Erythroblast (primary cell): ENCODE measurements at regions not wholly inside any gene's neighbourhood (a gene's known extent, or its start where the extent isn't known, plus 50 kb on each side); places are given as distances from the start of the nearest gene placed in this dataset.

Experiments used
- DNase-seq, 2 experiments: peaks; one replicate each; lab custom pipeline; 2025; lab: John Stamatoyannopoulos, UW
- GATA1 ChIP-seq: IDR thresholded peaks from 2 replicates; pipeline ENCODE4 v1.6.1; 2011; ENCODE audit warnings: low read depth, mild to moderate bottlenecking, control low read depth, low read length, moderate library complexity
- POLR2A ChIP-seq: IDR thresholded peaks from 2 replicates; pipeline ENCODE4 v1.6.1; 2011; ENCODE audit warnings: mild to moderate bottlenecking, low read length

- DNase-seq, result no peak
- TF ChIP-seq POLR2A (no peak), GATA1 (no peak)
Measured at GRCh38 chr3:147618691-147619090, 209.5 kb downstream of the ZIC1 start.

GRCh38 chr3:147619921-147620560, 210.9 kb downstream of the ZIC1 start:
- TF ChIP-seq POLR2A, result no peak
- no peak for DNase-seq

- TF ChIP-seq POLR2A, result no peak
- no peak for TF ChIP-seq GATA1
- no peak for DNase-seq
Measured at GRCh38 chr3:147620906-147621305, 211.7 kb downstream of the ZIC1 start.

GRCh38 chr3:147630921-147631415, 221.8 kb downstream of the ZIC1 start:
- DNase-seq, result no peak
- no peak for TF ChIP-seq POLR2A
- TF ChIP-seq GATA1, result no peak

- DNase-seq, result no peak
- TF ChIP-seq POLR2A (no peak), GATA1 (no peak)
Measured at GRCh38 chr3:147640781-147641180, 231.6 kb downstream of the ZIC1 start.

GRCh38 chr3:147645761-147646160, 236.6 kb downstream of the ZIC1 start:
- TF ChIP-seq POLR2A (no peak), GATA1 (no peak)
- DNase-seq, result no peak

- DNase-seq, result no peak
Measured at GRCh38 chr3:147649475-147649874, 240.3 kb downstream of the ZIC1 start.

GRCh38 chr3:147651107-147651778, 242.1 kb downstream of the ZIC1 start:
- peak in 1 of 2 experiments; percentile 9 for DNase-seq
- TF ChIP-seq GATA1 (no peak), POLR2A (no peak)

More at GRCh38 chr3:147649475-147649874, 240.3 kb downstream of the ZIC1 start:
- TF ChIP-seq POLR2A, result no peak

GRCh38 chr3:147652651-147653366, 243.6 kb downstream of the ZIC1 start:
- no peak for DNase-seq

GRCh38 chr3:147653367-147653923, 244.3 kb downstream of the ZIC1 start:
- no peak for DNase-seq
- no peak for TF ChIP-seq POLR2A
- no peak for TF ChIP-seq GATA1

More at GRCh38 chr3:147652651-147653366, 243.6 kb downstream of the ZIC1 start:
- TF ChIP-seq GATA1, result no peak
- no peak for TF ChIP-seq POLR2A

- no peak for TF ChIP-seq POLR2A
- TF ChIP-seq GATA1, result no peak
- no peak for DNase-seq
Measured at GRCh38 chr3:147654827-147655226, 245.7 kb downstream of the ZIC1 start.

- no peak for DNase-seq
- no peak for TF ChIP-seq POLR2A
Measured at GRCh38 chr3:147655236-147655635, 246.1 kb downstream of the ZIC1 start.

GRCh38 chr3:147656023-147656422, 246.9 kb downstream of the ZIC1 start:
- no peak for TF ChIP-seq POLR2A
- TF ChIP-seq GATA1, result no peak
- no peak for DNase-seq

- no peak for DNase-seq
- TF ChIP-seq POLR2A, result no peak
- no peak for TF ChIP-seq GATA1
Measured at GRCh38 chr3:147661916-147662315, 252.8 kb downstream of the ZIC1 start.
